ENCODE measurements at regions not wholly inside any gene's neighbourhood (a gene's known extent, or its start where the extent isn't known, plus 50 kb on each side); places are given as distances from the start of the nearest gene placed in this dataset.

- Histone ChIP-seq H3K79me2 (ENCODE audit: control insufficient read depth, insufficient read depth, low read length) (no peaks in the 10 kb centered on the region), H3K4me2 (ENCODE audit: insufficient read depth, low read length) (no peak overlapping the region), H3K4me3 (replicated peaks in 1 of 3; ENCODE audit: insufficient read depth in 1 of 3, low read depth in 1 of 3, low read length in 3 of 3) (no peak overlapping the region), H3K9ac (replicated peaks; ENCODE audit: extremely low read depth, insufficient read depth, low read length) (no peak overlapping the region), H3K9me3 (replicated peaks; ENCODE audit: control insufficient read depth, insufficient read depth, low read length) (no peaks in the 10 kb centered on the region), H3K9me1 (replicated peaks; ENCODE audit: control insufficient read depth, extremely low read depth, insufficient read depth, low read length) (no peaks in the 10 kb centered on the region), H3K27me3 (ENCODE audit: control insufficient read depth in 2 of 2, insufficient read depth in 2 of 2, low read length in 2 of 2) (peaks cover 6 to 7% of the 10 kb centered on the region in 2 experiments), H4K20me1 (replicated peaks; ENCODE audit: control insufficient read depth, extremely low read depth, insufficient read depth, low read length) (no peaks in the 10 kb centered on the region), H3K36me3 (ENCODE audit: control insufficient read depth in 2 of 2, extremely low read depth in 1 of 2, insufficient read depth in 2 of 2, low read length in 2 of 2) (no peaks in the 10 kb centered on the region), H3K4me1 (ENCODE audit: control insufficient read depth, extremely low read depth, insufficient read depth, low read length) (no peaks in the 10 kb centered on the region), H3K27ac (ENCODE audit: insufficient read depth, low read depth, low read length) (no peak overlapping the region), H2AFZ (ENCODE audit: low read depth, low read length) (no peak overlapping the region)
- TF ChIP-seq FOS (IDR thresholded peaks at IDR 0.05; ENCODE audit: borderline replicate concordance, insufficient read depth, low read length) (no peak), POLR2AphosphoS5 (IDR thresholded peaks at IDR 0.05; ENCODE audit: insufficient read depth, low read depth, low read length) (no peak), EZH2 (IDR thresholded peaks at IDR 0.05; ENCODE audit: borderline replicate concordance, low read depth, low read length, severe bottlenecking) (no peak), POLR2A (IDR thresholded peaks at IDR 0.05; ENCODE audit: low read depth, low read length) (no peak), CTCF (IDR thresholded peaks at IDR 0.05; ENCODE audit: extremely low read depth in 1 of 2, insufficient read depth in 1 of 2, low read depth in 1 of 2, low read length in 2 of 2) (no peak), MYC (IDR thresholded peaks at IDR 0.05; ENCODE audit: low read depth, low read length) (no peak), JUN (IDR thresholded peaks at IDR 0.05; ENCODE audit: borderline replicate concordance, insufficient read depth, insufficient read length, low read depth) (no peak), MAX (IDR thresholded peaks at IDR 0.05; ENCODE audit: insufficient read depth, insufficient read length) (no peak), GATA2 (IDR thresholded peaks at IDR 0.05; ENCODE audit: insufficient read depth, insufficient read length, low read depth, low read length) (no peak)
- ChIA-PET POLR2A (no interaction called here), CTCF (no interaction called here)
- DNase-seq (ENCODE audit: low read depth, low spot score) (no peak), FAIRE-seq (no peak)
- intact Hi-C loops (cut with micrococcal nuclease) (no loop called here), dilution Hi-C loops (cut with MboI; ENCODE audit: extremely low pct_ligation_motif_present, low sequenced_read_pairs) (no loop called here)
- no TSS peak for BruUV-seq (replicated peaks)
These were observed 138.4 kb upstream of the PELI2 start for GRCh38 chr14:55979781-55980180.
